GM12865 (cell line): ENCODE measurements at regions not wholly inside any gene's neighbourhood (a gene's known extent, or its start where the extent isn't known, plus 50 kb on each side); places are given as distances from the start of the nearest gene placed in this dataset.

Source experiments
- DNase-seq: peaks from one replicate; pipeline ENCODE4 v3.0.0; 2010; ENCODE audit warnings: low read depth
- H3K4me3 ChIP-seq: 2 replicates; pipeline ENCODE4 v1.5.1; 2011; ENCODE audit warnings: mild to moderate bottlenecking, low read depth, low read length, control low read depth
- CTCF ChIP-seq: IDR thresholded peaks from 2 replicates; pipeline ENCODE4 v1.5.1; 2011; ENCODE audit warnings: low read length, control low read depth, low read depth, inconsistent platforms; ENCODE audit not compliant: insufficient read depth; ENCODE audit errors: missing control alignments

GRCh38 chr2:207413376-207413907, 116.3 kb upstream of the CREB1 start:
- DNase-seq = no peak
- TF ChIP-seq CTCF = no peak
- H3K4me3 ChIP-seq = no peak overlapping the region

GRCh38 chr2:207416111-207416510, 113.7 kb upstream of the CREB1 start:
- TF ChIP-seq CTCF = no peak
- DNase-seq = no peak
- no peak overlapping the region for H3K4me3 ChIP-seq

GRCh38 chr2:207416900-207417299, 112.9 kb upstream of the CREB1 start:
- DNase-seq = no peak
- TF ChIP-seq CTCF = no peak
- no peak overlapping the region for H3K4me3 ChIP-seq

GRCh38 chr2:207417301-207417718, 112.5 kb upstream of the CREB1 start:
- no peak overlapping the region for H3K4me3 ChIP-seq
- DNase-seq = no peak
- no peak for TF ChIP-seq CTCF

GRCh38 chr2:207418419-207418818, 111.3 kb upstream of the CREB1 start:
- DNase-seq = no peak
- H3K4me3 ChIP-seq = no peak overlapping the region

GRCh38 chr2:207419331-207419730, 110.4 kb upstream of the CREB1 start:
- TF ChIP-seq CTCF = no peak
- no peak for DNase-seq
- no peak overlapping the region for H3K4me3 ChIP-seq

More at GRCh38 chr2:207418419-207418818, 111.3 kb upstream of the CREB1 start:
- TF ChIP-seq CTCF = no peak

- H3K4me3 ChIP-seq = no peak overlapping the region
- TF ChIP-seq CTCF = no peak
- no peak for DNase-seq
Measured at GRCh38 chr2:207421671-207422070, 108.1 kb upstream of the CREB1 start.
